ENCODE measurements at regions not wholly inside any gene's neighbourhood (a gene's known extent, or its start where the extent isn't known, plus 50 kb on each side); places are given as distances from the start of the nearest gene placed in this dataset.

DNA sequence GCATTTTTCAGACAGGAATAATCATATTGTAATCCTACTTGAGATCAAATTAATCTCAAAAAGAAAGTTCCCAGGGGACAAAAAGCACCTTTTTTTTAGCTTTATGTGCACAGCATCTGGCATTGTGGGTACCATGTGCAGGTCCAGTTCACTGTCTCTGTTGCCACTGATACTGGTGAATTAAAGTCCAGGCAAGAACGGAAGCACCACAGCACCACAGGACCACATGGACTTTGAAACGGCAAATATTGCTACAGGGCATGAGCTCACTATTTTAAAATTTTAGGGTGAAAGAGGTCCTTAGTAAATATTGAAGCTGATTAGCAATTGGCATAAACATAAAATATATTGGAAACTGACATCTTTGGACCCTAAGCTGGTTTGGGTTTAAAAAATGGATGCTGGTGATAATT is 709.0 kb downstream of the EPM2A start:
- Histone ChIP-seq H4K20me1 (ENCODE audit: low read length) (no peaks in the 10 kb centered on the region), H3K27me3 (ENCODE audit: low read length) (no peaks in the 10 kb centered on the region), H2AFZ (ENCODE audit: low read length) (no peak overlapping the region), H3K9me3 (ENCODE audit: low read length) (no peaks in the 10 kb centered on the region), H3K79me2 (ENCODE audit: low read length) (no peaks in the 10 kb centered on the region), H3K4me3 (ENCODE audit: low read length) (no peak overlapping the region), H3K4me1 (ENCODE audit: insufficient read depth, low read length) (peaks cover 6% of the 10 kb centered on the region), H3K9me2 (replicated peaks; ENCODE audit: low read length) (no peaks in the 10 kb centered on the region), H3K4me2 (ENCODE audit: low read length) (no peak overlapping the region), H3F3A (ENCODE audit: low read length, unreplicated experiment) (no peaks in the 10 kb centered on the region), H3K9ac (ENCODE audit: low read length) (no peak overlapping the region), H3K27ac (ENCODE audit: low read length) (no peak overlapping the region), H3K36me3 (ENCODE audit: low read depth, low read length) (no peaks in the 10 kb centered on the region)
- TF ChIP-seq, protein P1, sequence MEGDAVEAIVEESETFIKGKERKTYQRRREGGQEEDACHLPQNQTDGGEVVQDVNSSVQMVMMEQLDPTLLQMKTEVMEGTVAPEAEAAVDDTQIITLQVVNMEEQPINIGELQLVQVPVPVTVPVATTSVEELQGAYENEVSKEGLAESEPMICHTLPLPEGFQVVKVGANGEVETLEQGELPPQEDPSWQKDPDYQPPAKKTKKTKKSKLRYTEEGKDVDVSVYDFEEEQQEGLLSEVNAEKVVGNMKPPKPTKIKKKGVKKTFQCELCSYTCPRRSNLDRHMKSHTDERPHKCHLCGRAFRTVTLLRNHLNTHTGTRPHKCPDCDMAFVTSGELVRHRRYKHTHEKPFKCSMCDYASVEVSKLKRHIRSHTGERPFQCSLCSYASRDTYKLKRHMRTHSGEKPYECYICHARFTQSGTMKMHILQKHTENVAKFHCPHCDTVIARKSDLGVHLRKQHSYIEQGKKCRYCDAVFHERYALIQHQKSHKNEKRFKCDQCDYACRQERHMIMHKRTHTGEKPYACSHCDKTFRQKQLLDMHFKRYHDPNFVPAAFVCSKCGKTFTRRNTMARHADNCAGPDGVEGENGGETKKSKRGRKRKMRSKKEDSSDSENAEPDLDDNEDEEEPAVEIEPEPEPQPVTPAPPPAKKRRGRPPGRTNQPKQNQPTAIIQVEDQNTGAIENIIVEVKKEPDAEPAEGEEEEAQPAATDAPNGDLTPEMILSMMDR (conservative IDR thresholded peaks at IDR 0.05; ENCODE audit: low read depth, low read length): no peak
- TF ChIP-seq EZH2phosphoT487 (IDR thresholded peaks at IDR 0.05; ENCODE audit: borderline replicate concordance, low read length): no peak
- no peak for TF ChIP-seq EZH2 (IDR thresholded peaks at IDR 0.05; ENCODE audit: low read length, unreplicated experiment)
- DNase-seq (no peak), ATAC-seq (no peak)
- ChIA-PET POLR2A (ENCODE audit: unreplicated experiment) (no interaction called here), CTCF (no interaction called here)
- no TSS peak for BruUV-seq (replicated peaks)
- intact Hi-C loops (cut with micrococcal nuclease): loop anchor here (5.0 to 10.0 kb wide), 2 partner anchors 231 to 379 kb away; no protein-coding TSS in a partner anchor

DNA sequence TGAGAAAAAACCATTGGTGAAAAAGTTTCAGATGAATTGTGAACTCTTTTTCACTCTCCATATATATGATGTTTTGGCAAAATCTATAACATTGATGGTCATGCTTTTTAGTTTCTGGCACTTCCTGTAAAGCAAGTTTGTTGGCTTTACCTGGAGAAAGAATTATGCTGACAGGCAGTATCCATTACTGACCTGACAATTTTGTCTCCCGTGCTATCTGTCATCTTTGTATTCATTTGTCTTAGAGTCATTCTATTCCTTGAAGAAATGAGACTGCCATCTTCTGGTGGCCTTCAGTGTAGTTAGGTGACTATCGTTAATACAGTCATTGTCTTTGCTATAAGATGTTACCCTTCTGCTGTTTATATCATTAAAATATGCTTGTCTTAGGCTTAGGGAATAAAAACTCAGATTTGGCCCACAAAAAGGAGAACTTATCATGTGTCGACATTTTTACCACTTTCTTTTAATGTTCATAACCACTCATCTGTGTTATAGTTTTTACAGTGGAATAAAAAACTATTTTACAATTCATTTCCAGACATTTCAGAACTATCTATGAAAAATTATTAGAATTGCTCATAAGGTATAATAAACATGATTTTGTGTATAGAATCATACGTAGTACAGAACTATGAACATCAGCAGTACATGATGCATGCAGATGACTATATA is 707.0 kb downstream of the EPM2A start:
- no peaks in the 10 kb centered on the region for H4K20me1 ChIP-seq (ENCODE audit: low read length)
- DNase-seq (peak; percentile 75), ATAC-seq (peak; percentile 80)
- intact Hi-C loops (cut with micrococcal nuclease): loop anchor here (1.0 to 10.0 kb wide), 5 partner anchors 97 to 443 kb away; no protein-coding TSS in a partner anchor
- H3K36me3 ChIP-seq (ENCODE audit: low read depth, low read length): no peaks in the 10 kb centered on the region
- H3F3A ChIP-seq (ENCODE audit: low read length, unreplicated experiment): no peaks in the 10 kb centered on the region
- CTCF ChIA-PET: no interaction called here
- H3K4me3 ChIP-seq (ENCODE audit: low read length): no peak overlapping the region
- H3K27ac ChIP-seq (ENCODE audit: low read length): no peak overlapping the region
- H3K9me2 ChIP-seq (replicated peaks; ENCODE audit: low read length): no peaks in the 10 kb centered on the region
- H3K9me3 ChIP-seq (ENCODE audit: low read length): no peaks in the 10 kb centered on the region
- POLR2A ChIA-PET (ENCODE audit: unreplicated experiment): no interaction called here
- H2AFZ ChIP-seq (ENCODE audit: low read length): peak overlapping the region; percentile 58
- H3K4me1 ChIP-seq (ENCODE audit: insufficient read depth, low read length): peaks cover 6% of the 10 kb centered on the region
- BruUV-seq (replicated peaks): no TSS peak
- no peak for TF ChIP-seq EZH2 (IDR thresholded peaks at IDR 0.05; ENCODE audit: low read length, unreplicated experiment)
- TF ChIP-seq, protein P1 (conservative IDR thresholded peaks at IDR 0.05; ENCODE audit: low read depth, low read length): peak; percentile 76
- H3K79me2 ChIP-seq (ENCODE audit: low read length): no peaks in the 10 kb centered on the region
- no peaks in the 10 kb centered on the region for H3K27me3 ChIP-seq (ENCODE audit: low read length)
- peak overlapping the region; percentile 36; the same call in 1 of the 2 replicates for H3K4me2 ChIP-seq (ENCODE audit: low read length)
- no peak overlapping the region for H3K9ac ChIP-seq (ENCODE audit: low read length)

DNA sequence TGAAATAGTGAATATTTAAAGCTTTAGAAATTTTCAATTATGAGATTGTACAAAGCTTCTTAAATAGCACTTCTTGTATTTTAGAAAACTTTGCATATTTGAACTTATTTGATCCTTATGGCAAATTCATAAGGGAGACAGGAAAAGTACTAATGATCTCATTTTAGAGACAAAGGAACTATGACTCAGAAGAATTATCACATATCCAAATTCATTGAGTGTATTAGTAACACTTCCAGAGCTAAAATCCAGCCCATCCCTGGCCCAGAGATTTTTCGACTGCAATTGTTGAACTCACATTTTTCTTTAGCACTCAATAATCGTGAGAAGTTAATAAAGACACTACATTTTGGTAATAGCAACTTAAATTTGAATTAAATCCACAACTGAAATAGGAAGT is 704.3 kb downstream of the EPM2A start:
- Histone ChIP-seq H3F3A (ENCODE audit: low read length, unreplicated experiment) (no peaks in the 10 kb centered on the region), H3K9ac (ENCODE audit: low read length) (no peak overlapping the region), H3K4me2 (ENCODE audit: low read length) (no peak overlapping the region), H3K9me3 (ENCODE audit: low read length) (no peaks in the 10 kb centered on the region), H3K36me3 (ENCODE audit: low read depth, low read length) (no peaks in the 10 kb centered on the region), H3K27me3 (ENCODE audit: low read length) (no peaks in the 10 kb centered on the region), H2AFZ (ENCODE audit: low read length) (no peak overlapping the region), H3K27ac (ENCODE audit: low read length) (no peak overlapping the region), H3K4me1 (ENCODE audit: insufficient read depth, low read length) (peaks cover 6% of the 10 kb centered on the region; the same call in 1 of the 2 replicates), H3K4me3 (ENCODE audit: low read length) (no peak overlapping the region), H3K9me2 (replicated peaks; ENCODE audit: low read length) (no peaks in the 10 kb centered on the region), H4K20me1 (ENCODE audit: low read length) (no peaks in the 10 kb centered on the region), H3K79me2 (ENCODE audit: low read length) (no peaks in the 10 kb centered on the region)
- intact Hi-C loops (cut with micrococcal nuclease): no loop called here
- ChIA-PET CTCF (no interaction called here), POLR2A (ENCODE audit: unreplicated experiment) (no interaction called here)
- DNase-seq (no peak), ATAC-seq (no peak)
- no TSS peak for BruUV-seq (replicated peaks)
- no peak for TF ChIP-seq EZH2phosphoT487 (IDR thresholded peaks at IDR 0.05; ENCODE audit: borderline replicate concordance, low read length)

Data from PC-3 (cell line).